GM12875 (cell line): ENCODE measurements at regions not wholly inside any gene's neighbourhood (a gene's known extent, or its start where the extent isn't known, plus 50 kb on each side); places are given as distances from the start of the nearest gene placed in this dataset.

Experiments
- H3K4me3 ChIP-seq: one replicate; pipeline ENCODE4 v1.5.1; 2011; ENCODE audit warnings: low read depth, low read length, control low read depth
- TF ChIP-seq, protein P1 (sequence below): IDR thresholded peaks from 2 replicates; pipeline ENCODE4 v1.5.1; 2011; ENCODE audit warnings: low read depth, mild to moderate bottlenecking, control low read depth, inconsistent platforms, low read length, moderate library complexity, borderline replicate concordance; ENCODE audit not compliant: insufficient read depth

DNA sequence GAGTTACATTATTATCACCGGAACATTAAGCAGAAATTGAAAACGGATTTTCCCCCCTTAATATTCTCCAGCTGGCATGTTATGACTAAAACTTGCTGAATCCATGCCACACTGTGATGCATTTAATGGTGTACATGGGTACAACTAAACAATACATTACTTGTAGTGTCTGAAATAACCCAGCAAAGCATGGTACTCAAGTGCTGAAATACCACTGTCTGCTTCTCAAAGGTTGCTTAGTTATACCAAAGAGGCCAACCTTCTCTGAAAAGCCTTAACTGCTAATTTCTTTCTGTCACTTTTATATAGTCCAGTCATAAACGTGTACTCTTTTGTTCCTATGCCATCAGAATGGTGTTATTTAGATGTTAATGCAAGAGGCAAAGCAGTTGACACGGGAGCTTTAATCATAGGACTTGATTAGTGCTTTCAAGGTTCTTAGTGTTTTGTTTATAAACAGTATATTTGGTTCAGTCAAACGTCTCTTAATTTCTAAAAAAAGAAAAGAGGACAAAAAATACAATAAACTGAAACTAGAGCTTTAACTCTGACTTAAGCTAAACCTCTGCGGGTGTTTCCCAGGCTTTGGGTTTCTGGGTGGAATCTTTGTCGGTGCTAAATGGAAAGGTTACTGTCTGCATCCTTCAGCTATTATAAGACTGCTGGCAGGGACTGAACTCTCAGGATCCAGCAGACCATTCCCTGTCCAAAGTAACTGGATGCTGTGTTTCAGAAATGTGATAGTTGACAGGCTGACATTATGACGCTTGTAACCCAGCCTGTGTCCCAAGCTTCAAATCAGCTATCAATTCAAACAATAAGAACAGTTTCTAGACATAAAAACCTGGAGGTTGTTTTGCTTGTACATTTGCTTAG is 202.6 kb downstream of the PPP1R3A start:
- no peak overlapping the region for H3K4me3 ChIP-seq
- TF ChIP-seq, protein P1, sequence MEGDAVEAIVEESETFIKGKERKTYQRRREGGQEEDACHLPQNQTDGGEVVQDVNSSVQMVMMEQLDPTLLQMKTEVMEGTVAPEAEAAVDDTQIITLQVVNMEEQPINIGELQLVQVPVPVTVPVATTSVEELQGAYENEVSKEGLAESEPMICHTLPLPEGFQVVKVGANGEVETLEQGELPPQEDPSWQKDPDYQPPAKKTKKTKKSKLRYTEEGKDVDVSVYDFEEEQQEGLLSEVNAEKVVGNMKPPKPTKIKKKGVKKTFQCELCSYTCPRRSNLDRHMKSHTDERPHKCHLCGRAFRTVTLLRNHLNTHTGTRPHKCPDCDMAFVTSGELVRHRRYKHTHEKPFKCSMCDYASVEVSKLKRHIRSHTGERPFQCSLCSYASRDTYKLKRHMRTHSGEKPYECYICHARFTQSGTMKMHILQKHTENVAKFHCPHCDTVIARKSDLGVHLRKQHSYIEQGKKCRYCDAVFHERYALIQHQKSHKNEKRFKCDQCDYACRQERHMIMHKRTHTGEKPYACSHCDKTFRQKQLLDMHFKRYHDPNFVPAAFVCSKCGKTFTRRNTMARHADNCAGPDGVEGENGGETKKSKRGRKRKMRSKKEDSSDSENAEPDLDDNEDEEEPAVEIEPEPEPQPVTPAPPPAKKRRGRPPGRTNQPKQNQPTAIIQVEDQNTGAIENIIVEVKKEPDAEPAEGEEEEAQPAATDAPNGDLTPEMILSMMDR, result no peak

DNA sequence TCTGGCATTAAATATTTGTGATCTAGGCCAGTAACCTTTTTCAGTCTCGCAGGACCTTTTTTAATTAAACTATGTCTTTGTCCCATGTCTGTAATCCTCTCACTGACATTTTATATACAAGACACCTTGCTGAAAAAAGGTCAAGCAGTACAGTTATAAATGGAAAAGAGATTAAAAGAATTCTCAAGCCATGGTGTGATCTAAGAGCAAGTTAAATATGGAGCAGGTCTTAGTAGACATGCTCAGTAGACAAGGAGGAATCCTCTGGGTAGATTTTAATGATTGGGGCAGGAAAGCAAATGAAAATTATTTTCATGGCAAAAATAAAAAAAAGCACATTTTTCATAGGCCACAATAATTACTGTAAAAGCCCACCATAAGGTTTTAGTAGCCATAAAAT is 203.5 kb downstream of the PPP1R3A start:
- TF ChIP-seq, protein P1, result no peak
- no peak overlapping the region for H3K4me3 ChIP-seq

DNA sequence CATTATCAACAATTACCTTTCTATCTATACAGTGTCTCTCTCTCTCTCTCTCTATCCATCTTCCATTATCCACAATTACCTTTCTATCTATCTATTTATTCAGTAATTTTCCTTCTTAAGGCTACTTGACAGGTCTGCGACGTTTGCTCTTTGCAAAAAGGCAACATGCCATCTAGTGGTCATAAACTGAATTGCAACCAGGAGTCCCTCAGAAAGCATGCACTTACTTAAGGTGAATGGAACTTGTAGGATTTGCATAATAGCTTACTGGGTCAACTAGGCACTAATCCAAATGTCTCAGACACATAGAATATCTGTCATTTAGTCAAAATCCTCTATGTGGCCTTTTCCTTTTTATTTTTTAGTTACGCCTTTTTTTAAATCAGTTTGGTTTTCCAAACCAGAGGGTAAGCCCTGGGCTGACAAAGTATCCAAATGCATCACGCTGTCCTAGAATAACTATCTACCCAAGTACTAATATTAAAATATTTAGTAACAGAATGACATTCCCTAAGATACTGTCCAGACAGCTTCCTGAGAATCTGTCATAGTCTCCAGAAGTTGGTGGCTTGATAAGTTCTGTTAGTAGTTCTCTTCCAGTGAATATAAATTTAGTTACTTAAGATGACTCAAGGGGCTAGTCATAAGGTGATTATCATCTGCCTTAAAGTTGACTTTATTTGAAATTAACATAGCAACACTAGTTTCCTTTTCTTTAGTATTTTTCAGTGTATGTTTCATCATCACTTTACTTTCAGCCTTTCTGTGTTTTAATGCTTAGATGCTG is 208.3 kb downstream of the PPP1R3A start:
- TF ChIP-seq, protein P1, result peak; percentile 81

DNA sequence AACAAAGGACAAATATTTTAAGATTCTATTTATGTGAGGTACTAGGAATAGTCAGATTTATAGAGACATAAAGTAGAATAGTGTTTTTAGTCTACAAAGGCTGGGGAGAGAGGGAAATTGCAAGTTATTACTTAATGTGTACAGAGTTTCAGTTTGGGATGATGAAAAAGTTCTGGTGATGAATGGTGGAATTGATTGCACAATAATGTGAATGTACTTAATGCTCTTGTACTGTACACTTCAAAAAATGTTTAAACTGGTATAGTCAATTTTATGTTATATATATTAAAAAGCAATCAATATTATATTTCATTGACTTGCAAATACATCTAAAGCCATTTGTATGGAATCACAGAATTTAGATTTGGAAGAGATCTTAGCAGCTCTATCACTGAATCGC is 213.4 kb downstream of the PPP1R3A start:
- TF ChIP-seq, protein P1, result no peak
- no peak overlapping the region for H3K4me3 ChIP-seq

More for the DNA sequence above, 208.3 kb downstream of the PPP1R3A start:
- no peak overlapping the region for H3K4me3 ChIP-seq

DNA sequence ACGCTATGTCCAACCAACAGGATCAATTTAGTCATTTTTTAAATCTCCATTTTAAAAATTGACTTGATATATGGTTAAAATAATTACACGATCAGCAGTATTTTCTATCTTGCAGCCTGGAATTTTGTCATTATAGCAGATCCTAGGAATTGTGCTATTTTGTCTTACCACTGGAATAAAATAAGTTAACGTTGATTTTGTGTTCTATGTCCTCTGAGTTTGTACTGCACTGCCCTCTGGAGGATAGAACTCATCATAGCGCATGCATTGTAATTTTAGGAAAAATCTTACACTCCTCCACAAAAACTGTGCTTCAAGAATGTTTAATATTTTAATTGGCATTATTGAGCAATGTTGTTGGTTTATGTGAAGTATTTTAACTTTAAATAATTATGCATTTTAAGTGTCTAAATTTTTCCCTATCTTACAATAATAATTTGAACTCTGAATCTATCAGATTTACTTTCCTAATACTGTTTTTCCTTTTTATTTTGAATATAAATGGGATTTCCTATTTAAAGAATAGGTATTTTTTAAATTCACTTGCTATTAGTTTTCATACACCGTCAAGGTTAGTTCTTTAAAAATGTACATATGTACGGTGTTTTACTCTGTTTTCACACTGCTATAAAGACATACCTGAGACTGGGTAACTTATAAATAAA is 220.1 kb downstream of the PPP1R3A start:
- TF ChIP-seq, protein P1, result peak; percentile 53; the same call in 1 of the 2 replicates
- H3K4me3 ChIP-seq, result no peak overlapping the region

DNA sequence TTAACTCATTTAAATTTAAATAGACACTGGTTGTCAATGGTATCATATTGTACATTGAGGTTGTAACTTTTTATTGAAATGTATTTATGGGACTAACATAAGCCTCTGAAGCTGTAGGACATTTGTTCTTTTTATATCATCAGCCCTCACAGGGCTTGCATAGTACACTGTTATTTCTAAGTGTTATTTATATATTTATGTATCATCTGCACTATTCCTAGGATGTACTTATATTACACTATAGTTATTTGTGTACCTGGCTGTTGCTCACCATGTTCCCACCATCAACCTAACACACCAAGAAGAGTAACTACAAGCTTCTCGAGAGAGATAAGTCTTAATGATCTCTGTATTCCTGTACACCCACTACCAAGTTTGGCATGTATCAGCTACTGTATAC is 224.7 kb downstream of the PPP1R3A start:
- H3K4me3 ChIP-seq, result no peak overlapping the region
- TF ChIP-seq, protein P1, result no peak
